C1 segment of cervical spinal cord (tissue), 14 donors: ENCODE measurements at regions not wholly inside any gene's neighbourhood (a gene's known extent, or its start where the extent isn't known, plus 50 kb on each side); places are given as distances from the start of the nearest gene placed in this dataset.

Experiments
- DNase-seq, 14 donors: peaks; one replicate each; lab custom pipeline; 2025; lab: John Stamatoyannopoulos, UW

DNA sequence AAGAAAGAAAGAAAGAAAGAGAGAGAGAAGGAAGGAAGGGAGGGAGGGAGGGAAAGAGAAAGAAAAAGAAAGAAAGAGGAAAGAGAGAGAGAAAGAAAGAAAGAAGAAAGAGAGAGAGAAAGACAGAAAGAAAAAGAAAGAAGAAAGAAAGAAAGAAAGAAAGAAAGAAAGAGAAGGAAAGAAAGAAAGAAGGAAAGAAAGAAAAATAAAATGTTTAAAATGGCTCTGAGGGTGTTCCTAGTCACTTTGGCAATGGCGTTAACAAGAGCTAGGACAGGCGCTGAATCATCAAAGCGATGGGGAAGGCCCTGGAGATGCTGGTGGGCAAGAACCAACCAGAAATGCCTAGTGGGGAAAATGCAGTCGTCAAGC, 77.8 kb upstream of the GPC1 start:
- no peak for DNase-seq

- DNase-seq, result no peak
Measured at GRCh38 chr2:240358080-240358479, 77.4 kb upstream of the GPC1 start.

DNA sequence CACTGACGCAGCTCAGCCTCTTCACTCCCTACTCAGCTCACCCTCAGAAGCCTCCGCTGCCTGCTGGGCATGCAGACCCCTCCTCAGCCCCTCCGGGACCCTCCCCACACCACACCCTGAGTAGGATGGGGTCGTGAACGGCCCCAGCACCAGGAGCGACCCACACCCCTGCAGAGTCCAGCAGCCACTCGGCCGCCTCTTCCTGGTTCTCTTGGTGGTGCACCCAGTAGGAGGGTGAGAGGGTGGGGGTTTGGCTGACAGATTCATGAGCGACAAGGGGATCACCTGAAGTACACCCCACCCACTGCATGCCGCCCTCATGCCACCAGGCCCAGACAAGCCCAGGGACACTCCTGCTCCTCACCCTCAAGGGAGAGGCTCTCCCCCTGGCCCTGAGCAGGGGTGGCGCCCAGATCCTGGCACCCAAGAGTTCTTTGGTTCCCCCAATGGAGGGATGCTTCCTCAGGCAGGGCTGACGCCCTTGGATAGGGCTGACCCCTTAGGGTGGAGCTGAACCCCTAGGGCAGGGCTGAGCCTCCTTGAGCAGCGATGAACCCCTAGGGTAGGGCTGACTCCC, 76.6 kb upstream of the GPC1 start:
- no peak for DNase-seq

DNA sequence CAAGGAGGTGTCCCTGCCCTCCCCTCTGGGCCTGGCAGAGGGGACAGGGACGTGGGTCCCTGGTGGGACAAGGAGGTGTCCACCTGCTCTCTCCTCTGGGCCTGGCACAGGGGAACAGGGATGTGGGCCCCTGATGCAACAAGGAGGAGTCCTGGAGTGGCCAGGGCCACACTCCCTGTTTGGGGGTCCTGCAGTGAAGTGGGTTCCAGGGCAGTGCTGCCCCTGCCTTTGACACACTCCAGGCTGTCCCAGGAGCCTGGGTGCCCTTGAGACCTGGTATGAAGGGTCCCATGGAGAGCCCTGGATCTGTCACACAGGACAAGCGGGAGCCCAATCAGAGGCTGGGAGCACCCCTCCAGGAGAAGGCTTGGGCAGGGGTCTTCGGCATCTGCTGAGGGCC, 75.8 kb upstream of the GPC1 start:
- no peak for DNase-seq

- DNase-seq, result no peak
Measured at GRCh38 chr2:240360645-240361475, 74.6 kb upstream of the GPC1 start.

- no peak for DNase-seq
Measured at GRCh38 chr2:240362216-240362755, 73.2 kb upstream of the GPC1 start.

- DNase-seq, result no peak
Measured at GRCh38 chr2:240362826-240363745, 72.4 kb upstream of the GPC1 start.

- no peak for DNase-seq
Measured at GRCh38 chr2:240363746-240364581, 71.5 kb upstream of the GPC1 start.

DNA sequence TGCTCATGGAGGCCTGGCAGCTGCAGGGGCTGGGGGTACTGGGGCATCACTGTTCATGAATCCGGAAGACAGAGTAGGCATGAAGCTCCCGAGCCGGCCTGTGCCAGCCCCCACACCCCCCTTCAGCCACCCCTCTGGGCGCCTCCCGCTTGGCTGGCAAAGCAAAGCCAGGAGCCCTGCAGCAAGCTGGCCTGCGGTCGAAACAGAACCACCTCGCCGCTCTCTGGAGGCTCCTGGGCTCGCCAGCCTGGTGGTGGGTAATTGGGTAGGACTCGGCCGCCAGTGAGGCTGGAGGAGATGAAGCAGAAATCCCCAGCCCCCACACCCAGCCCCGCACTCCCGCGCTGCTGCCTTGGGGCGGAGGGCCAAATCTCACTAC, 70.9 kb upstream of the GPC1 start:
- no peak for DNase-seq

DNA sequence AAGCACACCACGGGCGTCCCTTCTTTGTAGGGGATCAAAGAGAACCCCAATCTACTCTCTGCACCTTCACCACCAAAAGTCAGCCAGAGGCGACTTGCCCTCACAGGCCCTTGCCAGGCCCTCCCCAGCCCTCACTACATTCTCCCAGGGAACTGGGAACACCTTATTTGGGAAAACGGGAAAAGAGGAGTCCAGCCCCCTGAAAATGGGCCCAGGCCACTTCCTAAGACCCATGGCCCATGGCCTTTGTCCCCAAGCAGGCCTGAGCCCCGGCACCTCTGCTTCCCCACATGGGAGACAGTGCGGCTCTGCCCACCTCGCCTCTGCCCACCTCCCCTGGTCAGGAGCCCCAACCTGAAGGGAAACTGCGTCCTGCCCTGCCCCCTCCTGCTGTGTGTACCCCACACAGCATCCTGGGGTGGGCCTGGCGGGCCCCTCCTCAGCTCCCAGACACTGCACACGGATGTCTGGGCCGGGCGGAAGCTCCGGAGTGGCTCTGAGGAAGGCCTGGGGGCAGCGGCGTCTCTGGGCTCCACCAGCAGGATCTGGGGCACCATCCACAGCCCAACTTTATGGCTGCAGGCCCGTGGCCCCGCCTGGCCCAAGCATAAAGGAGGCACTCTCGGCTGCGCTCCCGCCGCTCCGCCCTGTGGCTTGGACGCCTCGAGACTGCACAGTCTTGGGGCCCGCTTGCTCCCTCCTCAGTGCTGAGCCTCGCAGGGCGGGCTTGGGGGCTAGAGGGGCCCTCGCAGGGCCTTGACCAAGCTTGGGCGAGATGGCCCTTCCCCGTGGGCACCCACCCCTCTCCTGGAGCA, 70.3 kb upstream of the GPC1 start:
- no peak for DNase-seq

- no peak for DNase-seq
Measured at GRCh38 chr2:240365971-240366471, 69.4 kb upstream of the GPC1 start.

- DNase-seq, result no peak
Measured at GRCh38 chr2:240366901-240367300, 68.6 kb upstream of the GPC1 start.

- no peak for DNase-seq
Measured at GRCh38 chr2:240367721-240368120, 67.7 kb upstream of the GPC1 start.

- DNase-seq, result peak in 1 of 14 donors; percentile 18
Measured at GRCh38 chr2:240368781-240369331, 66.6 kb upstream of the GPC1 start.

GRCh38 chr2:240369335-240369734, 66.1 kb upstream of the GPC1 start:
- no peak for DNase-seq

DNA sequence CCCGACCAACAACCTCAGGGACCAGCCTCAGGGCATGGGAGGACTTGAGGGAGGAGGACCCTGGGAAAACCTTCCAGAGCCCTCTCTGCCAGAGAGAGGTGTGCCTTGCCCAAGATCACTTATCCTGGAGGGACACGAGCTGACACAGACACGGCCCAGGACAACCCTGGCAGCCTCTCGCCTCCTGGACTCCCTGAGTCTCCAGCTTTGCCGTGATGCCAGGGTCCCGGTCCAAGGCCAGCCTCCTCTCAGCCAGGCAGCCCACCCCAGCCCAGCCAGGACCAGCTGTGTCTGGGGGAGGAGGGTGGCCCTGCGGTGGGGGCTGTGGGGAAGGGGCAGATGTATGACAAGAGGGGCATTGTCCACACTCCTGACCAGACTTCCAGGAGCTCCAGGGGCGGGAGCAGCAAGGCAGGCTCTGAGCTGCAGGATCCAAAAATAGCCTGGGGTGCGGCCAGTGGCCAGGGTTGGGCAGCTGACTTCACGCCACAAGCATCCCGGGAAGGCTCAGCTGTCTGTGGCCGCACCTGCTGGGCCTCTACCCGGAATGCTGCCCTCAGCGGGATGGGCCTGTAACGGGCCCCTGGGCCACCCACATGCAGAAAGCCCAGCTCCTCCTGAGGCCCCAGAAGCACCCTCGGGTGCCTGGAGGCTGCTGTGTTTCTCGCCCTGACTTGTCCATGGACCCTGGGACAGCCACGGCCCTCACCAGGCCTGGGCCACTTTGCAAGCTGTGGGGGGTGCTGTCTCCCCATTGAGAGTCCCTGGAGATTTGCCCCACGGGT, 65.5 kb upstream of the GPC1 start:
- DNase-seq, result peak in 12 of 14 donors; percentile 13 to 81 (median 46)

DNA sequence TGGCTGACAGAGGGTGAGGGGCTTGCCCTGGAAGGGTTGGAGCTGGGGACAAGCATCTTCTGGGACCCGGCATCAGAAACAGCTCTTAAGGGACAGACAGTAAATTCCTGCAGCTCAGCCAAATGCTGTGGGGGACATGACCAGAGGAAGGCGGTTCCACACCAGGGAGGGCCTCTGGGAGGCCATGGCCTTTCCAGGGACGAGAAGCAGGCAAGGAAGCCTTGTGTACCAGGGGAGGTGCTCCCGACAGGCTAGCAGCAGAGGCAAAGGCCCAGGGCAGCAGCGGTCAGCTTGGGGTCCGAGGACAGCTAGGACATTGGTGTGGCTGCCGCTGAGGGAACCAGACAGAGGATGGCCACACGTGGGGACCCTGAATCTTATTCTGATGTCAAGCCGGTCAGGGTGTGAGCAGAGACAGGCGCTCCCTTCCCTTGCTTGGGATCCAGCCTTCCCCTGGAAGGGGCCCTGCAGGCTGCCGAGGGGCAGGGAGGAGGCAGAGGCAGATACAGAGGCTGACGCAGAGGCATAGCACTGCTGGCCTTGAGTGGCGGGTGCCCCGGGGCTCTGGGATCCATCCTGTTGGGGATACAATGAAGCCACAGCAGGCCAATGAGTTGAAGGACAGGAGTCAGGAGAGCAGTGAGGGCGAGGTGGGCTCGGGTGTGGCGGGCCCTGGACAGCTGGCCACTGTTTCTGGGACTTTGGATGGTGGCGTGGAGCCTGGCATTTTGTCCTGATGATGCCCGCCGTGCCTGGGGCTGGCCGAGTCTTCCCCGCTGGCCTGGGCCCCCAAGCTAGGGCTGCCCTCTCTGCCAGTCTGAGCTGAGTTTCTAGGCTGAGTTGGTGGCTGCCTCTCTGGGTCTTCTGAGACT, 64.1 kb upstream of the GPC1 start:
- DNase-seq, result no peak

DNA sequence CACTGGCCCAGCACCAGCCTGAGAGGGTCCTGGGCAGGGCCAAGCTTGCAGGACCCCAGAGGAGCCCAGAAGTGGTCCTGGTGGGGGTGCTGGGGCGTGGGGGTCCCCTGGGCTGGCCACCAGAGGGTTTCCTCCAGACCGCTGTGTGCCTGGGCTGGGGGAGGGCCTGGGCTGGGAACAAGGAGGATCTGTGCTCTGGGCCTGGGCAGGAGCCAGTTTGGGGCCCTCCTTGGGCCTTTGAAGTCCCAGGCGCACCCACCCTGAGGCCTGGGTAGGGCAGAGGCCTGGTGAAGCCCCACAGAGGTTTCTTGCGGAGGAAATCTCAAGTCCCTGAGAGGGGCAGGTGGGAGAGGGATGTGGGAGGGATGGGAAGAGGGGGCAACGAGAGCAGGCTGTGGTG, 63.4 kb upstream of the GPC1 start:
- DNase-seq, result peak in 1 of 14 donors; percentile 17
